ENCODE measurements at regions not wholly inside any gene's neighbourhood (a gene's known extent, or its start where the extent isn't known, plus 50 kb on each side); places are given as distances from the start of the nearest gene placed in this dataset.

DNA sequence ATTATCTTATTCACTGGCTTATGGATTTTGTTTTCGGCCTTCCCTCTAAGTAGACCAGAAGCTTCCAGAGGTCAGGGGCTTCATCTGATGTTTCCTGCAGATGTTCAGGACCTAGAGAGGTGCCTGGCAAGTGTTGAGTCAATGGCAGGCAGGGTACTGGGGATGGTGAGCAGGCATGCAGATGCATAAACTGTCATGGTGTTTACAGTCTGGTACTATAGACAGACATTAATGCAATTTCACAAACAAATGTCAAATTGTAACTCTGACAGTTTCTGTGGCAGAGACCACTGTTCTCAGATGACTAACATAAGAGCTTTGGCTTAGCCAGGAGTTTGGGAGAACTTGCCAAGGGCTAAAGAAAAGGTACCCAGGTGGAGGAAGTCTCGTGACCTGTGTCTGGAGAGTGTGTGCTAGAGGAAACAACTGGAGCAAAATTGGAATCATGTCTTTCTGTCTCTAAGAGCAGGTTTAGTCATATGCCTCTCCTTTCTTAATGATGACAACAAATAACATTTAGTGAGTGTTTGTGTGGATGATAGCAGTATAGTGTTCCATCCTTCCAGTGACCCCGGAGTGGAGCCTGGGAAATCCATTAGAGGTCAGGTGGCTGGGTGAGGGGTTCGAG, 53.7 kb upstream of the TRAK1 start:
- DNase-seq (ENCODE audit: low spot score) = no peak

DNA sequence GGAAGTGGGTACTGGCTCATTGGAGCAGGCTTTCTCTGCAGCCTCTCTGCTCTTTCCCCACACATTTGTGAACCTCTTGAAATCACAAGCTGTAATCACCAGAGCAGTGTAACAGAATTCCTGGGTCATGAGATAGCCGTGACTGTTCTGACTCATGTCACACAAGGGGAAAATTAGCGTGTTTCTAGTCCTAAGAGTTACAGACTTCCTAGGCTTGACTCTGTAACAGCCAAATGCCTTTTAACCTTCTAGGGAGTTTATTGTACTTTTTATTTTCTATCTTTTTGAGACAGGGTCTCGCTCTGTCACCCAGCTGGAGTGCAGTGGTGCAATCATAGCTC, 54.7 kb upstream of the TRAK1 start:
- DNase-seq (ENCODE audit: low spot score) = no peak

DNA sequence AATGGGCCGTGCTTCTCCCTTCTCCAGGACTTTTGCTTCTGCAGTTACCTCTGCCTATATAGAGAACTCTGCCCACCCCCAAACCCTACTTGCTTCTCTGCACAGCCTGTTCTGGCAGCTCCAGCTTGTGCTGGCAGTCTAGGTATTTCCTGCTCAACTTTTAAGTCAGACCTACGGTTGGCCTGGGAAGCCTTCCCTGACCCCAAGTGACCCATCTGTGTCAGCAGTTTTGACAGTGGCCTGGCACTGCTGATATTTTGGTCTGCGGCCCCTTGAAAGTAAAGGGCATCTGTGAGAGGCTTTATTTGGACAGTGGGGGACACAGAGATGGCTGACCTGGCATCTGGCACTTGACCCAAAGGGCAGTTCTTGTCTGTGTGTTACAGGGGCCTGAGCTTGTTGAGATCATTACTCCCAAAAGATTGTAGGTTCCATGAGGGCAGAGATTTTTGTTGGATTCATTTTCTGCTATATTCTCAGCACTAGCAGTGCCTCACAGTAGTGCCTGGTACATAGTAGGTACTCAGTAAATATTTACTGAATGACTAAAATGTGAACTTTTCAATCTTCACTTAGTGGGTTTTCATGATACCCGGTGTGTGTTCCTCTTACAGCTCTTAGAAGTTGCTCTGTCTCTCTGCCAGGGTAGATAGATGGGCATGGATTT, 55.2 kb upstream of the TRAK1 start:
- DNase-seq (ENCODE audit: low spot score) = no peak

DNA sequence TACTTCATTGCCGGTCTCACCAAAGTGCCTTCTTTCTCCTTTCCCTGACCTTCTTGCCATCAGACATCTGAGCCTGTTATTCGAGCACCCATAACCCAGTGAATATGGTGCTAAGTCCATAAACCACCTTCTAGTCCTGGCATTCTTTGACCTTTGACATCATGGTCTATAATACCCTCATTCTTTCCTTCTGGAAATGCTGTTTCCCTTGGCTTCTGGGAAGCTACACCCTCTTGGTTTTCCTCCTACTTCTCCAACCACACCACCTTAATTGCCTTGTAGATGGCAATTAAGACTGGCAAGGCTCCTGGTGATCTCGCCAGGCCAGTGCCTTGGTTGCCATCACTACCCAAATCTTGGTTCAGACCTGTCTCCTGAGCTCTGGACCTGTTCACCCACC, 56.1 kb upstream of the TRAK1 start:
- DNase-seq (ENCODE audit: low spot score) = no peak

DNA sequence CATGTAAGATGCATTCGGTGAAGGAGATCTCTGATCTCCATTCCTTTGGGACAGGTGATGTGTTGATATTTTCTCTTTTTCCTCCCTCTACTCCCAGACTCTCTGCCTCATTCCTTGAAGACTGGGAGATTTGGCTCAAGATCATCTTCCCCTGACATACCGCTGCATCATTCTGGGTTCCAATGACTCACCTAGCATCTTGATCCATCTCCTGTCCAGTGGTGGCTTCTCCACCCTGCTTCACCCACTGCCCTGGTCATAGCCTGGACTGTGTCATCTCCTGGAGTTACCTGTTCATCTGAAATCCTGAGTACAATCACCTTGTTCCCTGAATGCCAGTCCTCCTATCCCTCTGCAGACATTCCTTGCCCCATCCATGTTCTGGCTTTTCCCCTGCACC, 57.4 kb upstream of the TRAK1 start:
- no peak for DNase-seq (ENCODE audit: low spot score)

DNA sequence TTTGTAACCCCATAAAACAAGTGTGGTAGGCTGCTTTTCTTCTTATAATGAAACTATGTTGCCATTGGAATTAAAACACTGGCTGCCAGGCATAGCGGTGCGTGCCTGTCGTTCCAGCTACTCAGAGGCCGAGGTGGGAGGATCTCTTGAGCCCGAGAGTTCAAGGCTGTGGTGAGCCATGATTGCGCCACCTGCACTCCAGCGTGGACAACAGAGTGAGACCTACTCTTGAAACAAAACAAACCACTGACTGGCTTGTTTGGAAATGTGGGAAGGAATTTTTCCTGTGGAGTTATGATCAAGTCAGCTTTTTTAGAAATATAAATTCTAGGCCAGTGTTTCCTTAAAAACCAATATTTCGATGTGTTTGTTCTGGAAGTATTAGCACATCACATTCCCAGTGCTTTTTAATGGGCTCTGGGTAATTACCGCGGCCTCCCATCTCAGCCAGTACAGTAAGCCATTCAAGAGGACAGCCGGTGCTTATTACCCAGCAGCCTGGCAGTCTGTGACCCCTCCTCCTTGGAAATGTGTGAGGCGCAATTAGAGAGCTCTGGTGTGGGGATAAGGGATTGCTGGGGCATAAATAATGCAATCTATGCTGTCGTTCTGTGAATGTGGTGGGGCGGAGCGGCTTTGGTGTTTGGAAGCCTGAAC, 58.3 kb upstream of the TRAK1 start:
- DNase-seq (ENCODE audit: low spot score) = no peak

DNA sequence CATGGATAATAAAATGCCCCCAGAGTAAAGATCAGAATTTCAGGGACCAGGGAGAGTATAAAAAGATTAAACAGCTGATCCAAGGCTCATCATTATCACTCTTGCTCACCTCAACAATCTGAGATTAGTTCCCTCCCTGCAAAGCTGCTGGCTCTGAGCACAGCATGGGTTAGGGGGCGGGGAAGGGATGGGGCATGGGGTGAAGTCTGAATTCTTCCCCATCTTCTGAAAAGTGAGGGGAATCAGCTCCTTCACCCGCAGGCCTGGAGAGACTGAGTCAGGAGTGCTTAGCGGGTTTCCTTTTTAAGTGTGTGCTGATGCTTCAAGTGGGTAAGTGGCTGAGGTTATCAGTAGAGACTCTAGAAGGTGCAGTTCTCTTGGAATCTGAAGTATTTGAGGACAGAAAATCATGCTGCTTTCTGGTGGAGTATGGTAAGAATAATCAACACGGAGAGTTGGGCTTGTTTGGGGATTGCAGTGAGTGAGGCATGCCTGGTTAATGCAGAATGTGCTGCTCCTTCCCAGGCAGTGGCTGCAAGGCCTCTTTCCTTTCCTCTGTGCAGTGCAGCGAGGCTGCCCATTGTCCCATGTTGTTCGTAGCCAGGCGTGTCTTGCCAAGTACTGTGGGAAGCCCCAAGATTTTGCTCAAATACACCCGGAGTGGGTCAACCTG, 59.2 kb upstream of the TRAK1 start:
- DNase-seq (ENCODE audit: low spot score) = no peak

DNA sequence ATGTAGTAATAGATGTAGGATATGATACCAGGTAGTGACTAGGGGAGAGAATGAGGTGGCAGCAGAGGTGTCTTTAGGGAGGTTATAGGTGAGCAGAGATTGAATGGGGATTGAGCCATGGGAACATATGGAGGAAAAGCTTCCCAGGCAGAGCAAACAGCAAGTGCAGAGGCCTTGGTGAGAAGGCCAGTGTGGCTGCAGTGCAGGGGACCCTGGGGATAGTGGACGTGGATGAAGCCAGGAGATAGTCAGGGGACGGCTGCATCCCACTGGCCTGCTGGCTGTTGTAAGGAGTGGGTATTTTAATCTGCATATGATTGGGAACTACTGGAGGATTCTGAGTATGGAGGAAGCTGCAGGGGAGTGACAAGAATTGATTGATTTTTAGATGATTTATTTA, 62.7 kb upstream of the TRAK1 start:
- no peak for DNase-seq (ENCODE audit: low spot score)

DNA sequence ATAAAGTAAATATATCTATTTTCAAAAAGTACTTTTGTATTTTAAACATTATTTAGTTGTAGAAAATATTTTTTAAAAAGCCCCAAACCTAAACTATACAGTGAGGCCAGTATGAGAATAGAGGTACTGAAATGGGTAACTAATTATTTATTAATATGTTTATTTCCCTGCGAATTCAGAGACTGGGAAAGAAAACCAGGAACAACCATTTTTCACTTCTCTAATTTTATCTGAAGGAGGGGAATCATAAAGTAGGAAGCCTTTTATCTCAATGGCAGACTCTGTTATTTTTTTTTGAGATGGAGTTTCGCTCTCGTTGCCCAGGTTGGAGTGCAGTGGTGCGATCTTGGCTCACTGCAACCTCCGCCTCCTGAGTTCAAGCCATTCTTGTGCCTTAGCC, 63.6 kb upstream of the TRAK1 start:
- DNase-seq (ENCODE audit: low spot score) = no peak

DNA sequence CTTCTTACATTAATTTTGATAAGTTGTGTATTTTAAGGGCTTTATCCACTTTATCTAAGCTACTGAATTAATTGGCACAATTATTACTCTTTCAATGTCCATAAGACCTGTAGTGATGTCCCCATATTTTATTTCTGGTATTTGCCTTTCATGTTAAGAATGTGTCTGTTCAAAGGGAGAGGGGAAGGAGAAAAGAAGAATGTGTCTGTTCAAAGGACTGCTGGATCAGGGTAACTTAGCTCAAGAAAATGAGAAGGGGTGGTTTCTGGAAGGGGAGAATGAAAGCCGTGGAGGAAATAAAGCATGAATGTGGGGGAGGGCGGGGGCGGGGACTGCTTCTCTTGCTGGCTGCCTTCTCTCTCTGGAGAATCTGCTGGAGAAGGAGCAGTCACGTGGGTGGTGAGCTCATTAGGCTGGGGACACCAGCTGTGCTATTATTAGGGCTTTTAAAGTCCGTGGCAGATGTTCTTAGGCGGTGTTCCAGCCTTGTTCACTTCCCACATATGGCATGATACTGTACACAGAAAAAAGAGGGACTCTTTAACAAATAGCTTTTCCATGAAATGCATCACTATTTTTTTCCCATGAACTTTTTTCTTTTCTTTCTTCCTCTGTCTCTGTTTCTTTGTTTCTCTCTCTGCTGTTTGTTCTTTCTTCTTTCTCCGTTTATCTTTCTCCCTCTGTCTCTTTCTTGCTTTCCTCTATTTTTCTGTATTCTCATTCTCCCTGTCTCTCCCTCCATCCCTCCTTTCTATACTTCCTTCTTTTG, 63.7 kb upstream of the ULK4 start:
- no peak for DNase-seq (ENCODE audit: low spot score)

DNA sequence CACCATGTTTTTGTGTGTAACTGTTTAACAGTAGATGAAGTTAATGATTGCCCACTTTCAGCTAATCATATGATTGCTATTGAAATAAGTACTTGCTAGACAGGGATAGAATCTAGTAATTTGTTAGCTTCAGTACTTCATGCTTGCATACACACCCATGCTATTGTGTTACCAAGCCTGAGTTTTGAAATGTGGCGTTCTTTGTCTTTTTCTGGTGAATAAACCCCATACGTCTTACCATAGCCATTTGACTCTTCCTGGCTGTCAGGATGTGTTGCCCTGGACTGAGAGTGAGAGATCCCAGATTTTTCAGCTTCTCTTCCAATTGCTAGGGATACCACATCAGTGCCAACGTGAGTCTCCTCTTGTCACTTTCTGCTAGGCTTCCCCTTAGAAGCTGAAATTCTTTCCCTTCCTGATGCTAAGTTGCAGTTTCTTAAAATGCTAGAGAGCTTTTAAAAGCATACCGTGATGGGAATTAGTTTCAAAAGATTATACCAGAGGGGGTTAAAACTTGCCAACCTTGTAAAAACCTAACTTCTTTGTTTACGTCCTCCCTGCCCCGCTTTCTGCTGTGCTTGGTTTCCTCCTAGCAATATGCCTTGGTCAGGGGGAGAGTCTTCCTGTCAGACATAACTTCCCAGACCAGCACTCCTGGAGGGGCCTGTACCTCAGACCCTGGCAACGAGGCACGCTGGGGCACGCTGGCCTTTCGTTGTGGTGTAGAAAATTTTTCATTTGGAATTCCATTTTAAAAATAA, 62.9 kb upstream of the ULK4 start:
- no peak for DNase-seq (ENCODE audit: low spot score)

DNA sequence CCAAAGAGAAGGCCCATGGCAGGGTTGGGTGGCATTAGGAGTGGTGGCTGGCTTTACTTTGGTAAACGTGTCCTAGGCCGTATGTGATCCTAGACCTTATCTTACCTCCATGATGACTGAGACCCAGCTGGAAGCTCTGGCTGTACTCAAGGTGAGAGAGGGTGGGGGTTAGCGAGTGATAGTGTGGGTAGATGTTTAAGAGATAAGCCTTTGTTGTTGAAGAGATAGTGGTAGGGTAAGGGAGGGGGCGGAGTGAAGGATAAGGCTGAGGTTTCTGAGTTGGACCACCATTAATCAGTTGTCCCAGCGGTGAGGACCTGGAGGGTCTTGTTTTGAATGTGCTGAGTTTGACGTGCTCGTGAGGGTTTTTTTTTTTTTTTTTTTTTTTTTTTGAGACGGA, 61.5 kb upstream of the ULK4 start:
- DNase-seq (ENCODE audit: low spot score) = no peak

DNA sequence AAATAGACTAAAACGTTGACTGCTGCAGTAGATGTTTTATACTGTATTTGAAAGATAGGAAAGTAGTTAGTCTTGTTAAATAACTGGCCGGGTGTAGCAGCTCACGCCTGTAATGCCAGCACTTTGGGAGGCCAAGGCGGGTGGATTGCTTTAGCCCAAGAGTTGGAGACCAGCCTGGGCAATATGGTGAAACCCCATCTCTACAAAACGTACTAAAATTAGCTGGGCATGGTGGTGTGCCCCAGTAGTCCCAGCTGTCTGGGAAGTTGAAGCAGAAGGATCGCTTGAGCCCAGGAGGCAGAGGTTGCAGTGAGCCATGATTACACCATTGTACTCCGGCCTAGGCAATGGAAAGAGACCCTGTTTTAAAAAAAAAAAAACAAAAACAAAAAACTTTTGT, 60.5 kb upstream of the ULK4 start:
- no peak for DNase-seq (ENCODE audit: low spot score)

DNA sequence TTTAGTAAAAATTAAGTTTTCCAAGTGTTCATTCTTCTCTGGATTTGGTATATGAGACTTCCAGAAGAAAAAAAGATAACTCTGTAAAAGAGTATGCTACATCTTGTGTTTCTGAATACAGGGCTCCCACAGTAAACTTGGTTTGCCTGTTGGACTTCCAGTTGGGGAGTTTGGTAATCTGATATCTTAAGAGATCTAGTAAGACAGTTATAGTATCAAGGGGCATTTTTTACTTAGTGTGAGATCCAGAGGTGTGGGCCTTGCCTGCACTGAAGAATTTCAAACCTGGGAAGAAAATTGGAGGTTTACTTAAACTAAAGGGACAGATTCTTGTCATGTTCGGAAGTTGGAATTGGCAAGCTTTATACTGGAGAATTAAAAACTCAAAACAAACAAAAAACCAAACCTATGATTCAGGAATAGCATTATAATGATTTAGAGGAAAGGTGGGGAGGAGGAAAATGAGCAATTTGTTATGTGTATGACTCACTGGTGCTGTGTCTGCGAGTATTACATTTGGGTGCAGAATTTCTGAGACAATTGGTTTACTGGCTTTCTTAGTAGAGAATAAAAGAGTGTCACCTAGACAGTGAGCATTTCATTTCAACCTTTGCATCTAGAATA, 58.9 kb upstream of the ULK4 start:
- peak; percentile 54 for DNase-seq (ENCODE audit: low spot score)

DNA sequence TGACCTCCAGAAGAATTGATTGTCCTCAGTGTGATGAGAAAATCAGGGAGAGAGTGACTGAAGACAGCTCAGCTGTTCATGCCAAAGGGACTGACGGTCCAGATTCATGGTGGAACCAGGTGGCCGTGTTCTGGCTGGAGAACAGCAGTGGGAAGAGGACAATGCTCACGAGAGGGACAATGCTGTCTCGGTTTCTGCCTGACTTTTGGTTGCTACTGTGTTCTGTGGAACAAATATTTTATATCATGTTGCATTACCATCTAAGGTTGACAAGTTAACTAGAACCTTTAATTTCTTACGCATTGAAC, 58.0 kb upstream of the ULK4 start:
- no peak for DNase-seq (ENCODE audit: low spot score)

DNA sequence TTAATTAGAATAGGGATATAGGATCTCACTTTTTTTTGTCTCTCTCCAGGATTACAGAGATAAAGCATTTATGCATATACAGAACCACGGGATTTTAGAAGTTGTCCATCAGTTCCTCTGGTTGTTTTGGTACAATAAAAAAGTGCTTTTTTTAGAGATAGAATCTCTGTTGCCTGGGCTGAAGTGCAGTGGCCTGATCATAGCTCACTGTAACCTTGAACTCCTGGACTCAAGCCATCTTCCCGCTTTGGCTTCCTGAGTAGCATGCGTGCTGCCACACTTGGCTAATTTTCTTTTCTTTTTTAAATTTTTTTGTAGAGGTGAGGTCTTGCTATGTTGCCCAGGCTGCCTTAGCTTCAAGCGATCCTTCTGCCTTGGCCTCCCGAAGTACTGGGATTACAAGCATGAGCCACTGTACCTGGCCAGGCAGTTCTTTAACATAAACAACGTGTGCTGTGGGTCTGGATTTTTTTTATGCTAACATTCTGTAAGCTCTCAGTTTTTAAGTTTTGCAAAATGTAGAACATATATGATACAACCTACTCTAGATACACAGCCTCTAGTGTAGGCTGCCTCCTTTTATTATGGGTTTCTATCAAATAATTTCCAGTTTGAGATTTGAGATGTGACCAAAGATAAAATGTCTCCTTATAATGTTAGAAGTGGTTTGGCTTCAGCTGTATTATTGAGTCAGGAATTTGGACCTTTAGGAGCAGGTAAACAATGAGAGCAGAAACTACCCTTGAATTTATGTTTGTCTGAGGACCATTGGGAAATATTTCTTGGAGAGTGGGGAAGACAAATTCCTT, 57.4 kb upstream of the ULK4 start:
- no peak for DNase-seq (ENCODE audit: low spot score)

DNA sequence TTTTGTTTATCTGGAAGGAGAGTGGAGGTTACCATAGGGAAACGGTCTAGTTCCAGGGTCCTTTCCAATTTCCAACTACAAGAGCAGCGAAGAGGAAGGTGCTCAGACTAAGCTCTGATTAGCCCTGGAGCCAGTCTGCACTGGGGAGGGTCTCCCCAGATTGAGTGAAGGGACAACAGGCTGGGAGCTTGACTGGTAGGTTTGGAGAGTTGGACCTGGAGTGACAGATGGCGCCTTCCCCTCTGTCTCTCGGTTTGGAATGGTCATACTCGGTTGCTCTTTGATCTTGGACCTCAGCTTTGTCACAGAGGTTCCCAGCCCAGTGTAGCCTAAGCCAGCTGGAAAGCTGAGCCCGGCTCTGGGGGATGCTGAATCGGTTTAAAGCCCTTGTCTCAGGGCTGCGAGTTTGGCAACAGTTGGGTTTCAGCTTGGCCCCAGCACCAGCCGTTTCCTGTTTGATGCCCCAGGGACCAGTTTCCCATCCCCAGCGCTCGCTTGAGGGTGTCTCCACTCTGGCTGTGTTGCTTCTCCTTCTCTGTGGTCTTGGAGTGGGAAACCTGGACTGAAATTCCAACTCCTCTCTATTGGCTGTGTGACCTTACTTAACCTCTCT, 53.1 kb upstream of the ULK4 start:
- no peak for DNase-seq (ENCODE audit: low spot score)

DNA sequence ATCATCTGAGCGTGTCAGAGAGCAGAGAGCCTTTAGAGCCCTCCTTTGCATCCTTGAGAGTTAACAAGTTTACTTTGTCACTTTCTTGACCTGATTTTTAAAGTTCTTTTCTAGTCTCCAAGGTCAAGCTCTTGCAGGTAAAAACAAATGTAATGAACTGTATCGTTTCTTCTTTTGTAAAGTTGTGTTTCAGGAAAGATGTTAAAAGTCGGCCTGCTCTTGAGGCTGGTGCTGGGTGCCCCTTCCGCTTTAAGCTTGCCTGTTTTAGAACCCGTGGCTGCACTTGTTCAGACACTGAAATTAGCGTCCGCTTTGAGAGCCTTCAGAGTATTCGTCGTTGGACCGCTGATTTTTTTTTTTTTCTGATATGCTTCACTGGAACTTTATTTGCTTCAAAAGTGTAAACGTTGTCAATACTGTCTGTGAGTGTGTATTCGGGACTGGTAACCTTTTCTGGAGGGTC, 52.6 kb upstream of the ULK4 start:
- no peak for DNase-seq (ENCODE audit: low spot score)

DNA sequence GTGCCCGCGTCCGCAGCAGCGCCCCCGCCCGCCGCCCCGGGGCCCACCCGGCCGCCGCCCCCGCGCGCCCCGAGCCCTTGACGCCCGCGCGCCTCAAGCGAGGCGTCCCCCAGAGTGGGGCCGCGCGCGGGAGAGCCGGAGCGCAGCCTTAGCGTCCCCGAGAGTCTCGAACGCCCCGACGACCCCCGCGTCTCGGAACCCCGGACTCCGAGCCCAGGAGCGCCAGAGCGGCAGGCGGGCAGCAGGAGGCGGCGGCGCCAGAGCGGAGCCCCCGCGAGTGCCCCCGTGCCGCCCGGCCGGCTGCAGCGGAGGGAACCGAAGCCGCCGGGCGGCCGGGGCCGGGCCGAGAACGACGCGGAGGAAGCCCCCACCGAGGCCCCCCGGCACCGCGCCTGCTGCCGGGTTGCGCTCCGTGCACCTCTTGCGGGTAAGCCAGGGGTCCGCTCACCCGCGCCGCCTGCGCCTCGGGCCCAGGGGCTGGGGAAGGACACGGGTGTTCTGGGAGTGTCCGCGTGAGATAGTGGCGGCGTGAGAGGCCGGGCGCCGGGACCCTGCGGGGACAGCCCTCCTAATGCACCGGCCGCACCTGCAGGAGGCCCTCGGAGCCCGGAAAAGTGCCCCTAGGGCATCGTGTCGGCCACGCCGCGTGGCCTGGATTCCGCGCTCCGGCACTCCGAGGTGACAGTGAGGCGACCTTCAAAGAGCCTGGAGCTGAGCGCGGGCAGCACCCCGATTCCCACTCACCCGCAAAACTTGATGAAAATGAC, 52.0 kb upstream of the ULK4 start:
- DNase-seq (ENCODE audit: low spot score) = no peak
